ENCODE measurements at regions not wholly inside any gene's neighbourhood (a gene's known extent, or its start where the extent isn't known, plus 50 kb on each side); places are given as distances from the start of the nearest gene placed in this dataset.

- 74% methylated on average over 3 of the region's 3 CpGs for WGBS, 2 donors
- H3K27ac ChIP-seq: no peak overlapping the region
- intact Hi-C loops (cut with DNase I): no loop called here
- H3K27me3 ChIP-seq: no peaks in the 10 kb centered on the region
- TF ChIP-seq, protein P1, sequence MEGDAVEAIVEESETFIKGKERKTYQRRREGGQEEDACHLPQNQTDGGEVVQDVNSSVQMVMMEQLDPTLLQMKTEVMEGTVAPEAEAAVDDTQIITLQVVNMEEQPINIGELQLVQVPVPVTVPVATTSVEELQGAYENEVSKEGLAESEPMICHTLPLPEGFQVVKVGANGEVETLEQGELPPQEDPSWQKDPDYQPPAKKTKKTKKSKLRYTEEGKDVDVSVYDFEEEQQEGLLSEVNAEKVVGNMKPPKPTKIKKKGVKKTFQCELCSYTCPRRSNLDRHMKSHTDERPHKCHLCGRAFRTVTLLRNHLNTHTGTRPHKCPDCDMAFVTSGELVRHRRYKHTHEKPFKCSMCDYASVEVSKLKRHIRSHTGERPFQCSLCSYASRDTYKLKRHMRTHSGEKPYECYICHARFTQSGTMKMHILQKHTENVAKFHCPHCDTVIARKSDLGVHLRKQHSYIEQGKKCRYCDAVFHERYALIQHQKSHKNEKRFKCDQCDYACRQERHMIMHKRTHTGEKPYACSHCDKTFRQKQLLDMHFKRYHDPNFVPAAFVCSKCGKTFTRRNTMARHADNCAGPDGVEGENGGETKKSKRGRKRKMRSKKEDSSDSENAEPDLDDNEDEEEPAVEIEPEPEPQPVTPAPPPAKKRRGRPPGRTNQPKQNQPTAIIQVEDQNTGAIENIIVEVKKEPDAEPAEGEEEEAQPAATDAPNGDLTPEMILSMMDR (IDR thresholded peaks at IDR 0.05): no peak
- TF ChIP-seq POLR2A (IDR thresholded peaks at IDR 0.05): no peak
- no peak for TF ChIP-seq EP300 (IDR thresholded peaks at IDR 0.05)
- TF ChIP-seq POLR2AphosphoS5 (IDR thresholded peaks at IDR 0.05): no peak
- no peaks in the 10 kb centered on the region for H3K4me1 ChIP-seq
- H3K36me3 ChIP-seq: no peaks in the 10 kb centered on the region
- DNase-seq: no peak
- H3K4me3 ChIP-seq: no peak overlapping the region
- no peaks in the 10 kb centered on the region for H3K9me3 ChIP-seq
These were observed 1675.8 kb downstream of the HACE1 start for GRCh38 chr6:103183831-103184411.

GRCh38 chr6:103178193-103178592 is 1681.5 kb downstream of the HACE1 start:
- WGBS, 2 donors: 56 to 59% methylated on average over 1 of the region's 1 CpG
- TF ChIP-seq POLR2AphosphoS5 (IDR thresholded peaks at IDR 0.05) (no peak), EP300 (IDR thresholded peaks at IDR 0.05) (no peak), POLR2A (IDR thresholded peaks at IDR 0.05) (no peak)
- TF ChIP-seq, protein P1 (IDR thresholded peaks at IDR 0.05): no peak
- Histone ChIP-seq H3K9me3 (no peaks in the 10 kb centered on the region), H3K27ac (no peak overlapping the region), H3K27me3 (no peaks in the 10 kb centered on the region), H3K4me1 (no peaks in the 10 kb centered on the region), H3K36me3 (no peaks in the 10 kb centered on the region), H3K4me3 (no peak overlapping the region)
- DNase-seq: no peak
- intact Hi-C loops (cut with DNase I): loop anchor here (5.0 kb wide), 1 partner anchor 966 kb away; no protein-coding TSS in a partner anchor

DNA sequence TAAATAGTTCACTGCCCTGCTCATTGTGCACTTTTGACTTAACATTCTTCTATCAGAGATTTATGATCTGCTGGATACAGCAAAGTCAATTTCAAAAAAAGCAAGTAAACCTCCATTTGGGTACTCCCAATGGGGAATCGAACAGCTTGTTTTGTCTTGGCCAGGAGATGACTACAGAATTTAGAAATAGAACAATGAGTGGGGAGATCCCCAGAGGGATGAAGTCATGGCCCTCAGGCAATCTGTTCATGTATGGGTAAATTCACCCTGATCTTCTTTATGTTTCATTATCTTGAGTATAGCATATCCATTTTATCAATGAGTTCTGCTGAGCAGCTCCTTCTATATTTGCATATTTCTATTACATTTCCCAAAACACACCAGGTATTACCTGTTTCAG is 1681.9 kb downstream of the HACE1 start:
- no peak overlapping the region for H3K4me3 ChIP-seq
- intact Hi-C loops (cut with DNase I): loop anchor here (5.0 kb wide), 1 partner anchor 965 kb away; no protein-coding TSS in a partner anchor
- no peaks in the 10 kb centered on the region for H3K9me3 ChIP-seq
- no peaks in the 10 kb centered on the region for H3K36me3 ChIP-seq
- H3K27me3 ChIP-seq: no peaks in the 10 kb centered on the region
- 0 to 44% methylated on average over 1 of the region's 1 CpG for WGBS, 2 donors
- H3K27ac ChIP-seq: no peak overlapping the region
- DNase-seq: no peak
- TF ChIP-seq POLR2AphosphoS5 (IDR thresholded peaks at IDR 0.05) (no peak), EP300 (IDR thresholded peaks at IDR 0.05) (no peak), POLR2A (IDR thresholded peaks at IDR 0.05) (no peak)
- TF ChIP-seq, protein P1 (IDR thresholded peaks at IDR 0.05): no peak
- H3K4me1 ChIP-seq: no peaks in the 10 kb centered on the region

GRCh38 chr6:103175056-103175455 is 1684.7 kb downstream of the HACE1 start:
- WGBS, 2 donors: 9 to 29% methylated on average over 1 of the region's 1 CpG
- no peaks in the 10 kb centered on the region for H3K36me3 ChIP-seq
- no peaks in the 10 kb centered on the region for H3K27me3 ChIP-seq
- intact Hi-C loops (cut with DNase I): loop anchor here (5.0 kb wide), 1 partner anchor 963 kb away; no protein-coding TSS in a partner anchor
- DNase-seq: no peak
- TF ChIP-seq, protein P1 (IDR thresholded peaks at IDR 0.05): no peak
- TF ChIP-seq EP300 (IDR thresholded peaks at IDR 0.05): no peak
- no peak for TF ChIP-seq POLR2A (IDR thresholded peaks at IDR 0.05)
- TF ChIP-seq POLR2AphosphoS5 (IDR thresholded peaks at IDR 0.05): no peak
- no peak overlapping the region for H3K4me3 ChIP-seq
- H3K9me3 ChIP-seq: no peaks in the 10 kb centered on the region
- H3K27ac ChIP-seq: no peak overlapping the region
- no peaks in the 10 kb centered on the region for H3K4me1 ChIP-seq
